Upper lobe of right lung (tissue), 1 donor: ENCODE measurements at regions not wholly inside any gene's neighbourhood (a gene's known extent, or its start where the extent isn't known, plus 50 kb on each side); places are given as distances from the start of the nearest gene placed in this dataset.
A peak's percentile ranks its signal among the peaks of the same experiment; 100 is the strongest.

Experiments used
- ATAC-seq: fragments of 200-7000 bp; cut with Tn5 transposase; one replicate; pipeline ENCODE4 v1.9.1; 2020; ENCODE audit warnings: mild to moderate bottlenecking, moderate library complexity
- DNase-seq: peaks from one replicate; pipeline ENCODE4 v3.0.0-alpha.2; 2020
- H3K27ac ChIP-seq: fragments of 200-600 bp; one replicate; pipeline ENCODE4 v1.8.0; 2022
- H3K27me3 ChIP-seq: fragments of 200-600 bp; one replicate; pipeline ENCODE4 v1.8.0; 2022; ENCODE audit warnings: mild to moderate bottlenecking
- H3K36me3 ChIP-seq: fragments of 200-600 bp; one replicate; pipeline ENCODE4 v1.8.0; 2022
- H3K4me1 ChIP-seq: fragments of 200-600 bp; one replicate; pipeline ENCODE4 v1.8.0; 2022
- H3K4me3 ChIP-seq: fragments of 200-600 bp; one replicate; pipeline ENCODE4 v1.8.0; 2022; ENCODE audit warnings: mild to moderate bottlenecking
- H3K9me3 ChIP-seq: fragments of 200-600 bp; one replicate; pipeline ENCODE4 v1.8.0; 2022
- CTCF ChIP-seq: fragments of 200-600 bp; IDR thresholded peaks from one replicate; pipeline ENCODE4 v1.8.0; 2022; ENCODE audit warnings: antibody characterized with exemption
- intact Hi-C: fragments of 100-400 bp; cut with DNase I; formaldehyde crosslinking; loops from one replicate; pipeline ENCODE4 v1.11.0; 2022
- donor health status: DM: no; HTN: yes; CAD: no; lungs with severe emphysema.

DNA sequence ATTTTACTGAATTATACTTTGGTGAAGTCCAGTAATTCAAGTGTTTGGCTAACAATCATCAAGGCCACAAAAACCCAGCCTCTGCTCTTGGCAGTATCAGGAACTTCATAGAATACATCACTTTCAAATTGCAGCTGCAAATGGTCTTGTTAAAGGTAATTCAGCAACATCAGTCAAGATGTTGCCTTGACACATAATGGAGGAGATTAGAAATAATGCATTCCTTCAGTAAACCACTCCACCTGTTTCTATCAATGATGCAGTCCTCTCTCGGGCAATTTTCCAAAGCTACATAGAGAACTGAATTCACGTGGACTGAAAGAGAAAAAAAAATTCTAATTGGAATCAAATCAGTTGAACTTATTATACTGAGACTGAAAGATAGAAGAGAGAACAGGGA lies 279.3 kb downstream of the VGLL3 start:
- no peaks in the 10 kb centered on the region for H3K9me3 ChIP-seq

GRCh38 chr3:86708893-86709292 lies 282.1 kb downstream of the VGLL3 start:
- TF ChIP-seq CTCF = no peak
- H3K4me1 ChIP-seq = no peaks in the 10 kb centered on the region
- H3K27me3 ChIP-seq = no peaks in the 10 kb centered on the region
- no peaks in the 10 kb centered on the region for H3K9me3 ChIP-seq
- no peak for ATAC-seq
- DNase-seq = no peak
- no peak overlapping the region for H3K4me3 ChIP-seq
- no peak overlapping the region for H3K27ac ChIP-seq
- no peaks in the 10 kb centered on the region for H3K36me3 ChIP-seq
- intact Hi-C loops = no loop called here

More for the DNA sequence above, 279.3 kb downstream of the VGLL3 start:
- Histone ChIP-seq H3K36me3 (no peaks in the 10 kb centered on the region), H3K4me1 (no peaks in the 10 kb centered on the region), H3K27ac (no peak overlapping the region), H3K27me3 (no peaks in the 10 kb centered on the region), H3K4me3 (no peak overlapping the region)
- intact Hi-C loops = no loop called here
- TF ChIP-seq CTCF = no peak
- DNase-seq (no peak), ATAC-seq (no peak)

DNA sequence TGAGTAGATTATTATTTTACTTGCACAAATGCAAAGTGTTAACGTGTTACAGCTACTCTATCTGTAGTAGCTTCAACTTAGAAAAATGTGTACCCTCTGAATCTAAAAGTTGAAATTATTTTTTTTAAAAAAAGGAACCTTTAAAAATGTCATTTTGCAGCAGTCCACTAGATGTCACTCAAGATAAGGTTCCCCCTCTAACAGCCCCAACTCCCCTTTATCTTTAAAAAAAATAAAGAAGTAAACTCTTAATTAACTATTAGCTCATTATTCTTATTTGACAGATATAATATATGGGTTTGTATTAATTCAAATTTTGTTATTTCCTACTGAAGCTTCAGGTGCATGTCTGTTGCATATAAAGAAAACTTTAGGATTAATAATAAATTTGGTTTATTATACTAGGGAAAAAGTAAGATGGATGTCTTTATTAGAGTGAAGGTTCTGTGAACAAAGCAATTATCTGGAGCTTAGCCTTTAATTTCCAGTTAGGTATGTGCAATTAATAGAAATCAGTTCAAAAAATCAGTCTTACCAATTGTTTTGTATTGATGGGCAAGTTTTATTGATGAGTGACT lies 288.5 kb downstream of the VGLL3 start:
- ATAC-seq (no peak), DNase-seq (no peak)
- H3K27me3 ChIP-seq = no peaks in the 10 kb centered on the region
- H3K27ac ChIP-seq = no peak overlapping the region
- TF ChIP-seq CTCF = peak; percentile 45
- H3K36me3 ChIP-seq = no peaks in the 10 kb centered on the region
- no peak overlapping the region for H3K4me3 ChIP-seq
- H3K4me1 ChIP-seq = no peaks in the 10 kb centered on the region
- no peaks in the 10 kb centered on the region for H3K9me3 ChIP-seq
- intact Hi-C loops = no loop called here

GRCh38 chr3:86695752-86696151 lies 295.2 kb downstream of the VGLL3 start:
- H3K9me3 ChIP-seq = no peaks in the 10 kb centered on the region
- TF ChIP-seq CTCF = no peak
- intact Hi-C loops = no loop called here
- no peaks in the 10 kb centered on the region for H3K27me3 ChIP-seq
- H3K4me1 ChIP-seq = no peaks in the 10 kb centered on the region
- ATAC-seq (no peak), DNase-seq (no peak)
- no peak overlapping the region for H3K4me3 ChIP-seq
- H3K27ac ChIP-seq = no peak overlapping the region
- H3K36me3 ChIP-seq = no peaks in the 10 kb centered on the region

- DNase-seq (no peak), ATAC-seq (no peak)
- no peak overlapping the region for H3K27ac ChIP-seq
- no peaks in the 10 kb centered on the region for H3K9me3 ChIP-seq
- H3K36me3 ChIP-seq = no peaks in the 10 kb centered on the region
- H3K27me3 ChIP-seq = no peaks in the 10 kb centered on the region
- no peak for TF ChIP-seq CTCF
- intact Hi-C loops = no loop called here
- no peaks in the 10 kb centered on the region for H3K4me1 ChIP-seq
- H3K4me3 ChIP-seq = no peak overlapping the region
These were observed 317.0 kb downstream of the VGLL3 start for GRCh38 chr3:86673991-86674390.

DNA sequence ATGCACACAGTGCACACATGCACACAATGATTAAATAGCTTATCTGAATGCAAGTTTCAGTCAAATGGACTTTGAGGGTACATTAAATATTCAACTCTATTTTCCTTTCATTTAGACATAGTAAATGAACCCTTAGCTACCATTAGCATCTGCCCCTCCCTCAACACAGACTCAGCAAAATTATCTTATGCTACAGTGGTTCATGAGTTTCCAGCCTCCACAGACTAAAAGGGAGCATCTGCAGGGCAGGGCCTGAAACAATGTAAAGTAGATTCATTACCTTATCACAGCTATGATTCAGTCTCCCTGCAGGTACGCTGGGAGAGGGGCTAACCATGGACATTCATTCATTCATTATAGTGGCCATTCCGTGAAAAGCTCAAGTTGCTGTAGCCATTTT lies 329.1 kb downstream of the VGLL3 start:
- no peak for DNase-seq
- no peak for TF ChIP-seq CTCF
- intact Hi-C loops = no loop called here
- ATAC-seq = no peak
- no peak overlapping the region for H3K27ac ChIP-seq
- no peak overlapping the region for H3K4me3 ChIP-seq
- H3K9me3 ChIP-seq = no peaks in the 10 kb centered on the region
- no peaks in the 10 kb centered on the region for H3K27me3 ChIP-seq
- H3K4me1 ChIP-seq = no peaks in the 10 kb centered on the region
- H3K36me3 ChIP-seq = no peaks in the 10 kb centered on the region
